ENCODE measurements at regions not wholly inside any gene's neighbourhood (a gene's known extent, or its start where the extent isn't known, plus 50 kb on each side); places are given as distances from the start of the nearest gene placed in this dataset.

- TF ChIP-seq CHD2 (IDR thresholded peaks at IDR 0.05; ENCODE audit: borderline replicate concordance, low read depth, low read length): no peak
- TF ChIP-seq CTCF (IDR thresholded peaks at IDR 0.05 in 2 of 3, conservative IDR thresholded peaks at IDR 0.05 in 1 of 3; ENCODE audit: control insufficient read depth in 2 of 3, extremely low read depth in 1 of 3, insufficient read depth in 1 of 3, low read depth in 3 of 3, low read length in 3 of 3): no peak
These were observed 1272.1 kb downstream of the EPHA7 start for GRCh38 chr6:92147246-92147645.

Measured in GM12878 (cell line).